ENCODE measurements at regions not wholly inside any gene's neighbourhood (a gene's known extent, or its start where the extent isn't known, plus 50 kb on each side); places are given as distances from the start of the nearest gene placed in this dataset.
"Not testable (repeated sequence)": the region's sequence is repeated elsewhere in the genome, so short reads cannot be mapped to it uniquely, and the experiment has no call there.

DNA sequence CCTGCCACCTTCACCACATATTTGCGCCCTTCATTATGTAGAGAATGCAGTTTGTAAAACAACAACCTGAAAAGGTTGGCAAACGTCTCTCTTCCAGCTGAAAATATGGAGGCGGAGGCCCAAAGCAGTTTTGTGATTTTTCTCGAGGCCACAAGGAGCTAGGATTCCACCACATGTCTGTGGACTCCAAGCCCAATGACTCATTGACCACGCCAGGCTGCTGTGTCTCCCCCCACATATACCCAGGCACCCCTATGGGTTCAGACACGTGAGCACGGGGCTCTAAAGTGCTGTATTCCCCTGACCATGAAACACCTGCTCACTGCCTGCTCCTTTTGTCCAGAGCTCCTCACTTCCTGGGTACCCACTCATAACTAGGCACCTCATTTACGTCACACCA is 121.4 kb upstream of the CDH5 start:
- 80% methylated on average over 1 of the region's 8 CpGs for WGBS (ENCODE audit: insufficient coverage, low lambda C conversion rate)
- no peak for DNase-seq
- H3K9me3 ChIP-seq (ENCODE audit: control insufficient read depth, low read depth, low read length): no peaks in the 10 kb centered on the region
- H3K27ac ChIP-seq (ENCODE audit: low read length): no peak overlapping the region
- no peak overlapping the region for H3K4me3 ChIP-seq (ENCODE audit: low read length)
- no peaks in the 10 kb centered on the region for H3K27me3 ChIP-seq (ENCODE audit: control insufficient read depth, insufficient read depth, low read length)
- H3K4me1 ChIP-seq (ENCODE audit: control insufficient read depth, insufficient read depth, low read length): no peaks in the 10 kb centered on the region
- no peaks in the 10 kb centered on the region for H3K36me3 ChIP-seq (ENCODE audit: control insufficient read depth, insufficient read depth, low read length)

DNA sequence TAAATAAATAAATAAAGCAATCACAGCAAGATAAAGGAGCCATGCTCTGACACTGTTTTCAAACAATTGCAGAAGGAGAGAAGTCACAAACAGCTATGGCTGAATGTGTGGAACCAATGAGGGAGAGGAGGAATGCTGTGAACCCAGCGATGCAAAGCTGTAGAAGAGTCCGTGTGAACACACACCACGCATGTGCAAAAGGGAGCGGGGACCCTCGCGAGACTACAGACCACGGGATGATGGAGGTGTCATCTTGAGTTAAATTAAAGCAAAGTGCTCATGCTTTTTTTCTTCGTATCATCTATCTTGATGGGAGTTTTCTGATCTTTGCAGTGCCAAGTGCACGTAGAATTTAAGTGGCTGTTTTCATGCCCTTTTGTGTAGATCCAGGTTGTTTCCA is 123.8 kb upstream of the CDH5 start:
- no peak for DNase-seq
- no peaks in the 10 kb centered on the region for H3K4me1 ChIP-seq (ENCODE audit: control insufficient read depth, insufficient read depth, low read length)
- H3K36me3 ChIP-seq (ENCODE audit: control insufficient read depth, insufficient read depth, low read length): no peaks in the 10 kb centered on the region
- H3K27me3 ChIP-seq (ENCODE audit: control insufficient read depth, insufficient read depth, low read length): no peaks in the 10 kb centered on the region
- H3K27ac ChIP-seq (ENCODE audit: low read length): no peak overlapping the region
- 100% methylated on average over 1 of the region's 9 CpGs for WGBS (ENCODE audit: insufficient coverage, low lambda C conversion rate)
- no peaks in the 10 kb centered on the region for H3K9me3 ChIP-seq (ENCODE audit: control insufficient read depth, low read depth, low read length)
- no peak overlapping the region for H3K4me3 ChIP-seq (ENCODE audit: low read length)

DNA sequence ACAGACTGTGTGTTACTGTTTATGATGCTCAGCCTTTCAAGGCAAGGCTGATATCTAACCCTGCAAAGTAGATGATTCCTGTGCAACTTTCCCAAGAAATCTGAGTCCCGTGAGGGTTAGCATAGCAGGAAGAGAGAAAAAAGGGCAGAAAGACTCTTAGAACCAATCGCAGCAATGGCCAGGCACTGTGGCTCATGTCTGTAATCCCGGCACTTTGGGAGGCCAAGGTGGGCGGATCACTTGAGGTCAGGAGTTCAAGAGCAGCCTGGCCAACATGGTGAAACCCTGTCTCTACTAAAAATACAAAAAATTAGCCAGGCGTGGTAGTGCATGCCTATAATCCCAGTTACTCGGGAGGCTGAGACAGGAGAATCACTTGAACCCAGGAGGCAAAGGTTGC is 124.3 kb upstream of the CDH5 start:
- no CpG with 5 or more reads among the region's 6 CpGs for WGBS (ENCODE audit: insufficient coverage, low lambda C conversion rate)
- not testable (repeated sequence) for DNase-seq; H3K9me3 ChIP-seq (ENCODE audit: control insufficient read depth, low read depth, low read length); H3K27me3 ChIP-seq (ENCODE audit: control insufficient read depth, insufficient read depth, low read length); H3K36me3 ChIP-seq (ENCODE audit: control insufficient read depth, insufficient read depth, low read length); H3K4me1 ChIP-seq (ENCODE audit: control insufficient read depth, insufficient read depth, low read length); H3K27ac ChIP-seq (ENCODE audit: low read length); H3K4me3 ChIP-seq (ENCODE audit: low read length)

DNA sequence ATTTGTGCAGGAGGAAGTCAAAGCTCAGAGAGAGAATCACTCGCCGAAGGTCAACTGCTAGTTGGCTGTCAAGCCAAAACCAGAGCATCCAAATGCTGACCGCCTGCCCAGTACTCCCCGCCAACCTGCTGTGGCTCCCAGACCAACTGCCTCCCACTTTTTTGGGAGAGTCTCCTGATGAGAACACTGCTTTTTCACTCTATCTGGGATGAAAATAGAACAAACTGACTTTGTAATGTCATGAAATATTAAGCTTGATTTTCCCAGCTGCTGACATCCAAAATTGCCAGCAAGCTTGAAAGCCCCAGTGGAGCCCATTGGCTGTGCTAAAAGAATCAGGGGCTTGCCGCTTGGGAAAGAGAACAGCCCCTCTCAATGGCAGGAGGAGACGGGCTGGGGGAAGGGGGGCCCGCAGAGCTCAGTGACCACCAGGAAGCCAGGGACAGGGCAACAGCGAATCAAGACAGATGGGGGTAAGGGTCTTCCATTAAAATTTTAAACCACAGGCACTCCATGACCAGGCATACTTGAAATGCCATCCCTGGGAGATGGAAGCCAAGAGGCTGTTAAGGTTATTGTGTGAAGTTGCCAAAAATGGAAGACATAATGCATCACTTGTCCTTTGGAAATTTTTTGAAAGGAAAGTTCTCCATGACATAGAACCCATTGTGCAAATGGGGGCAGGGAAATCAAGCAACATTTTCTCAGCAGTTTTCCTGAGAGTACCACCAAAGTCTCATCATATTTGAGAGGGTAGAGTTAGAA is 125.7 kb upstream of the CDH5 start:
- no peak overlapping the region for H3K27ac ChIP-seq (ENCODE audit: low read length)
- no peak for DNase-seq
- WGBS (ENCODE audit: insufficient coverage, low lambda C conversion rate): no CpG with 5 or more reads among the region's 8 CpGs

GRCh38 chr16:66240088-66240487 is 126.4 kb upstream of the CDH5 start:
- no peak for DNase-seq
- no peaks in the 10 kb centered on the region for H3K4me1 ChIP-seq (ENCODE audit: control insufficient read depth, insufficient read depth, low read length)
- no peaks in the 10 kb centered on the region for H3K27me3 ChIP-seq (ENCODE audit: control insufficient read depth, insufficient read depth, low read length)
- H3K4me3 ChIP-seq (ENCODE audit: low read length): no peak overlapping the region
- H3K9me3 ChIP-seq (ENCODE audit: control insufficient read depth, low read depth, low read length): no peaks in the 10 kb centered on the region
- H3K36me3 ChIP-seq (ENCODE audit: control insufficient read depth, insufficient read depth, low read length): no peaks in the 10 kb centered on the region
- 80% methylated on average over 1 of the region's 6 CpGs for WGBS (ENCODE audit: insufficient coverage, low lambda C conversion rate)
- H3K27ac ChIP-seq (ENCODE audit: low read length): no peak overlapping the region

More for the DNA sequence above, 125.7 kb upstream of the CDH5 start:
- H3K36me3 ChIP-seq (ENCODE audit: control insufficient read depth, insufficient read depth, low read length): no peaks in the 10 kb centered on the region
- H3K4me1 ChIP-seq (ENCODE audit: control insufficient read depth, insufficient read depth, low read length): no peaks in the 10 kb centered on the region
- no peaks in the 10 kb centered on the region for H3K27me3 ChIP-seq (ENCODE audit: control insufficient read depth, insufficient read depth, low read length)
- no peak overlapping the region for H3K4me3 ChIP-seq (ENCODE audit: low read length)
- H3K9me3 ChIP-seq (ENCODE audit: control insufficient read depth, low read depth, low read length): no peaks in the 10 kb centered on the region

GRCh38 chr16:66238696-66239095 is 127.8 kb upstream of the CDH5 start:
- Histone ChIP-seq H3K27me3 (ENCODE audit: control insufficient read depth, insufficient read depth, low read length) (no peaks in the 10 kb centered on the region), H3K27ac (ENCODE audit: low read length) (no peak overlapping the region), H3K4me1 (ENCODE audit: control insufficient read depth, insufficient read depth, low read length) (no peaks in the 10 kb centered on the region), H3K4me3 (ENCODE audit: low read length) (no peak overlapping the region), H3K9me3 (ENCODE audit: control insufficient read depth, low read depth, low read length) (no peaks in the 10 kb centered on the region), H3K36me3 (ENCODE audit: control insufficient read depth, insufficient read depth, low read length) (no peaks in the 10 kb centered on the region)
- WGBS (ENCODE audit: insufficient coverage, low lambda C conversion rate): 100% methylated on average over 1 of the region's 1 CpG
- no peak for DNase-seq

- Histone ChIP-seq H3K4me3 (ENCODE audit: low read length) (no peak overlapping the region), H3K4me1 (ENCODE audit: control insufficient read depth, insufficient read depth, low read length) (no peaks in the 10 kb centered on the region), H3K27ac (ENCODE audit: low read length) (no peak overlapping the region), H3K9me3 (ENCODE audit: control insufficient read depth, low read depth, low read length) (no peaks in the 10 kb centered on the region), H3K36me3 (ENCODE audit: control insufficient read depth, insufficient read depth, low read length) (no peaks in the 10 kb centered on the region), H3K27me3 (ENCODE audit: control insufficient read depth, insufficient read depth, low read length) (peaks cover 10% of the 10 kb centered on the region)
- WGBS (ENCODE audit: insufficient coverage, low lambda C conversion rate): no CpG with 5 or more reads among the region's 12 CpGs
- no peak for DNase-seq
These were observed 130.2 kb upstream of the CDH5 start for GRCh38 chr16:66236301-66236700.

DNA sequence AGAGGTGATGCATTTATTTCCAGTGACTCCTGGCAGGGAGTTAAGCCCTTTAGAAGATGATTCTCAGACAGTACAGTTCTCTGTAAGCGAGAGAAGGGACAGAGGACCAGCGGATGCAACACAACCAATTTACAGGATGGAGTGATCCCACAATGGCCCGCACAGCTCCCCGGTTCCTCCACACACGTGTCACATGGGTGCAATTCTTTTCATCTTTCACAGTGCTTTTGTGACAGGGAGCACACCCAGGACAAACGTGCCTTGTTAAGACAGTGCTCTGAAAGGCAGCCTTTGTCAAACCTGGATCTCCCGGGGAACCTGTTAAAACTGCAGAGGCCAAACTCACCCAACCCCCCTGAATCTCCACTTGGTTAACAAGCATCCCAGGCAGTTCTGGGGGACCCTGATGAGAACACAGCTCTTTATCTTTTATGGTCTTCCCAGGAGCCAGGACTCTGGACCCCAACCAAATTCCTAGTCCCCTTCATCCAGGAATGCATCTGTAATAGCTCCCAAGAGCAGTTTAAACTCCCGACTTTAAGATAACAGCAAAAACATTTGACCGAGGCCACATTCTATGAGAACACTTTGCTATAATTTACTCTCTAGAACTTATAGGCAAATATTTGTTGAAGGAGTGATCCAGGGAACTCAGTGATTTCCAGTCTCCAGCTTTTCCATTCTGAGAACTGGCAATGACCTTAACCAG is 134.9 kb upstream of the CDH5 start:
- H3K9me3 ChIP-seq (ENCODE audit: control insufficient read depth, low read depth, low read length): no peaks in the 10 kb centered on the region
- H3K27ac ChIP-seq (ENCODE audit: low read length): no peak overlapping the region
- H3K4me1 ChIP-seq (ENCODE audit: control insufficient read depth, insufficient read depth, low read length): no peaks in the 10 kb centered on the region
- DNase-seq: no peak
- no CpG with 5 or more reads among the region's 9 CpGs for WGBS (ENCODE audit: insufficient coverage, low lambda C conversion rate)
- H3K27me3 ChIP-seq (ENCODE audit: control insufficient read depth, insufficient read depth, low read length): peaks cover 10% of the 10 kb centered on the region
- H3K36me3 ChIP-seq (ENCODE audit: control insufficient read depth, insufficient read depth, low read length): no peaks in the 10 kb centered on the region
- H3K4me3 ChIP-seq (ENCODE audit: low read length): no peak overlapping the region

DNA sequence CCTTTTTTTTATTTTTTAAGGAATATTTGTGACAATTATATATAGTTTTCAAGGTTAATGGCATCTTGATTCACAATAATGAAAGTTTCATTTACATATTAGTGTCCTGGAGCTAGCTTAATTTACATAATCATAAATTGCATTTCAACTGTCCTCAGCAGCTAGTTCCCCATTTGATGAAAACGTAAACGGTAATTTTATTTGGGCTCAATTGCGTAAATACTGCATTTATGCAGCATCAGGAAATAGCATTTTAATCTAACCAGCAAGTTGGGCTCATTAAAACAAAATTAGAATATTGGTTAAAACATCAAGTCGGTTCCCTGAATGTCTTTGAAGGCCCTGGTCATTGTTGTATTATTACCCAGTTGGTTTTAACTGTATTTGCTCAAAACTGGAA is 136.8 kb upstream of the CDH5 start:
- no peak overlapping the region for H3K27ac ChIP-seq (ENCODE audit: low read length)
- DNase-seq: no peak
- H3K4me1 ChIP-seq (ENCODE audit: control insufficient read depth, insufficient read depth, low read length): no peaks in the 10 kb centered on the region
- WGBS (ENCODE audit: insufficient coverage, low lambda C conversion rate): 96% methylated on average over 3 of the region's 4 CpGs
- H3K27me3 ChIP-seq (ENCODE audit: control insufficient read depth, insufficient read depth, low read length): peaks cover 10% of the 10 kb centered on the region
- H3K9me3 ChIP-seq (ENCODE audit: control insufficient read depth, low read depth, low read length): no peaks in the 10 kb centered on the region
- H3K4me3 ChIP-seq (ENCODE audit: low read length): no peak overlapping the region
- no peaks in the 10 kb centered on the region for H3K36me3 ChIP-seq (ENCODE audit: control insufficient read depth, insufficient read depth, low read length)

DNA sequence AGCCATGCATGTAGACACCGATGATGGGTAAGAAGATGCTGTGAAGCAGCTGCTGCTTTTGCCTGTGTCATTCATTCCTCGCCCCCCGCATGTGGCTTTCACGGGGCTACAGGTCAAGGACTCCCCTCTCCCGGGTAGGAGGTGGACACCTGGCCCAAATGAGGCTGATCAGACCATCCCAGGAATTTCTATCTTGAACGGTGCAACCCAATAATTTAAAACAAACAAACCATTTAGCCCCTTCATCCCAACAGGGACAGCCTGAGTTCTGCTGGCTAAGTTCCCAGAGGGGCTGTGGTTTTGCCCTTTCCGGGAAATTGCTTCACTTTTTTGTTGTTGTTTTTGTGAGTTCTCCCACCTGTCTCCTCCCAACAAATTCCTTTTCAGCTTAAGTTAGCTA is 137.7 kb upstream of the CDH5 start:
- no peaks in the 10 kb centered on the region for H3K36me3 ChIP-seq (ENCODE audit: control insufficient read depth, insufficient read depth, low read length)
- H3K4me1 ChIP-seq (ENCODE audit: control insufficient read depth, insufficient read depth, low read length): no peaks in the 10 kb centered on the region
- 80% methylated on average over 1 of the region's 7 CpGs for WGBS (ENCODE audit: insufficient coverage, low lambda C conversion rate)
- no peak overlapping the region for H3K4me3 ChIP-seq (ENCODE audit: low read length)
- H3K27ac ChIP-seq (ENCODE audit: low read length): no peak overlapping the region
- peak in 1 of 2 donors; percentile 8 for DNase-seq
- H3K27me3 ChIP-seq (ENCODE audit: control insufficient read depth, insufficient read depth, low read length): peaks cover 10% of the 10 kb centered on the region
- H3K9me3 ChIP-seq (ENCODE audit: control insufficient read depth, low read depth, low read length): no peaks in the 10 kb centered on the region

Measured in large intestine (tissue), 3 donors.